ENCODE measurements at regions not wholly inside any gene's neighbourhood (a gene's known extent, or its start where the extent isn't known, plus 50 kb on each side); places are given as distances from the start of the nearest gene placed in this dataset.

DNA sequence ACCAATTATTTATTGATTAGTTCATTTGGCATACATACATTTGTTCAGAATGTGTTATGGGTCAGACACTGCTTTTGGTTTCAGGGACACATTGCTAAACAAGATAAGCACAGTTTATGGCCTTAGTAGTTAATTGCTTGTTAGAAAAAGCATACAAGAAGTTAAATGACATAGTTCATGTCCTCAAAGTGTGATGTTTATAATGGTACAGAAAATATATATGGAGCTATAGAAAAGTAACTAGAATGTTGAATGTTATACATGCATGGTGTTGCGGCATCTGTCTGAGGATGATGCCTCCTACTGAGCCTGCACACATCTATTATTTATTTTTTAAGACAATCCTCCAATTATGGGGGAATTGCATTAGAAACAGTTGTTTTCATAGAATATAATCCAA is 1476.3 kb upstream of the PCDH7 start:
- no peak overlapping the region for H3K27ac ChIP-seq (replicated peaks)
- TF ChIP-seq POLR2AphosphoS5 (IDR thresholded peaks at IDR 0.05; ENCODE audit: low read depth) = no peak
- no peak for TF ChIP-seq GABPA (IDR thresholded peaks at IDR 0.05; ENCODE audit: low read depth)
- no peak for TF ChIP-seq SPI1 (IDR thresholded peaks at IDR 0.05; ENCODE audit: borderline replicate concordance, low read depth)
- DNase-seq (ENCODE audit: low read depth in 1 of 2, low spot score in 1 of 2) = no peak
- no peak overlapping the region for H3K4me3 ChIP-seq (replicated peaks; ENCODE audit: insufficient read depth, low read length)
- no peaks in the 10 kb centered on the region for H3K27me3 ChIP-seq (ENCODE audit: insufficient read depth, poor library complexity, severe bottlenecking)

DNA sequence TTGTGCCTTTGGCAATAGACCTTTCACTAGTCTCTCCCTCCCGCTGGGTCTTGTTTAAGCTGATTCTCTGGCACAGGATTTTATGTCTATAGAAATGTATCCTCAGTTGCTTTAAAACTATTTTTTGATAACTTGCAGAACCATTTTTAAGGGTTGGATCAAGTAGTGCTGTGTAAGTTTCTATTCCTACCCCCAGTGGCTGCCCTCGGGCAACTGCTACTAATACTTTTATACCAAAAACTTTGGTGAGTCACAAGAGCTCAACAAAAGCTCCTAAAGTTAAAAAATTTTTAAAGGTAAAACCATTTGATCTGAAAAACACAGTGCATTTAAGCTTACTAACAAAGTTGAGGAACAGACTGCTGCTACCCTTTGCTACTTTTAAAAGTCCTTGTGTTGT is 1460.6 kb upstream of the PCDH7 start:
- no peak overlapping the region for H3K27ac ChIP-seq (replicated peaks)
- TF ChIP-seq, protein P1, sequence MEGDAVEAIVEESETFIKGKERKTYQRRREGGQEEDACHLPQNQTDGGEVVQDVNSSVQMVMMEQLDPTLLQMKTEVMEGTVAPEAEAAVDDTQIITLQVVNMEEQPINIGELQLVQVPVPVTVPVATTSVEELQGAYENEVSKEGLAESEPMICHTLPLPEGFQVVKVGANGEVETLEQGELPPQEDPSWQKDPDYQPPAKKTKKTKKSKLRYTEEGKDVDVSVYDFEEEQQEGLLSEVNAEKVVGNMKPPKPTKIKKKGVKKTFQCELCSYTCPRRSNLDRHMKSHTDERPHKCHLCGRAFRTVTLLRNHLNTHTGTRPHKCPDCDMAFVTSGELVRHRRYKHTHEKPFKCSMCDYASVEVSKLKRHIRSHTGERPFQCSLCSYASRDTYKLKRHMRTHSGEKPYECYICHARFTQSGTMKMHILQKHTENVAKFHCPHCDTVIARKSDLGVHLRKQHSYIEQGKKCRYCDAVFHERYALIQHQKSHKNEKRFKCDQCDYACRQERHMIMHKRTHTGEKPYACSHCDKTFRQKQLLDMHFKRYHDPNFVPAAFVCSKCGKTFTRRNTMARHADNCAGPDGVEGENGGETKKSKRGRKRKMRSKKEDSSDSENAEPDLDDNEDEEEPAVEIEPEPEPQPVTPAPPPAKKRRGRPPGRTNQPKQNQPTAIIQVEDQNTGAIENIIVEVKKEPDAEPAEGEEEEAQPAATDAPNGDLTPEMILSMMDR (IDR thresholded peaks at IDR 0.05; ENCODE audit: insufficient read depth, low read length) = no peak
- TF ChIP-seq, protein P2, sequence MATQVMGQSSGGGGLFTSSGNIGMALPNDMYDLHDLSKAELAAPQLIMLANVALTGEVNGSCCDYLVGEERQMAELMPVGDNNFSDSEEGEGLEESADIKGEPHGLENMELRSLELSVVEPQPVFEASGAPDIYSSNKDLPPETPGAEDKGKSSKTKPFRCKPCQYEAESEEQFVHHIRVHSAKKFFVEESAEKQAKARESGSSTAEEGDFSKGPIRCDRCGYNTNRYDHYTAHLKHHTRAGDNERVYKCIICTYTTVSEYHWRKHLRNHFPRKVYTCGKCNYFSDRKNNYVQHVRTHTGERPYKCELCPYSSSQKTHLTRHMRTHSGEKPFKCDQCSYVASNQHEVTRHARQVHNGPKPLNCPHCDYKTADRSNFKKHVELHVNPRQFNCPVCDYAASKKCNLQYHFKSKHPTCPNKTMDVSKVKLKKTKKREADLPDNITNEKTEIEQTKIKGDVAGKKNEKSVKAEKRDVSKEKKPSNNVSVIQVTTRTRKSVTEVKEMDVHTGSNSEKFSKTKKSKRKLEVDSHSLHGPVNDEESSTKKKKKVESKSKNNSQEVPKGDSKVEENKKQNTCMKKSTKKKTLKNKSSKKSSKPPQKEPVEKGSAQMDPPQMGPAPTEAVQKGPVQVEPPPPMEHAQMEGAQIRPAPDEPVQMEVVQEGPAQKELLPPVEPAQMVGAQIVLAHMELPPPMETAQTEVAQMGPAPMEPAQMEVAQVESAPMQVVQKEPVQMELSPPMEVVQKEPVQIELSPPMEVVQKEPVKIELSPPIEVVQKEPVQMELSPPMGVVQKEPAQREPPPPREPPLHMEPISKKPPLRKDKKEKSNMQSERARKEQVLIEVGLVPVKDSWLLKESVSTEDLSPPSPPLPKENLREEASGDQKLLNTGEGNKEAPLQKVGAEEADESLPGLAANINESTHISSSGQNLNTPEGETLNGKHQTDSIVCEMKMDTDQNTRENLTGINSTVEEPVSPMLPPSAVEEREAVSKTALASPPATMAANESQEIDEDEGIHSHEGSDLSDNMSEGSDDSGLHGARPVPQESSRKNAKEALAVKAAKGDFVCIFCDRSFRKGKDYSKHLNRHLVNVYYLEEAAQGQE (IDR thresholded peaks at IDR 0.05; ENCODE audit: insufficient replicate concordance, low read depth) = no peak
- no peak for TF ChIP-seq GABPA (IDR thresholded peaks at IDR 0.05; ENCODE audit: low read depth)
- TF ChIP-seq POLR2AphosphoS5 (IDR thresholded peaks at IDR 0.05; ENCODE audit: low read depth) = no peak
- TF ChIP-seq SPI1 (IDR thresholded peaks at IDR 0.05; ENCODE audit: borderline replicate concordance, low read depth) = no peak

DNA sequence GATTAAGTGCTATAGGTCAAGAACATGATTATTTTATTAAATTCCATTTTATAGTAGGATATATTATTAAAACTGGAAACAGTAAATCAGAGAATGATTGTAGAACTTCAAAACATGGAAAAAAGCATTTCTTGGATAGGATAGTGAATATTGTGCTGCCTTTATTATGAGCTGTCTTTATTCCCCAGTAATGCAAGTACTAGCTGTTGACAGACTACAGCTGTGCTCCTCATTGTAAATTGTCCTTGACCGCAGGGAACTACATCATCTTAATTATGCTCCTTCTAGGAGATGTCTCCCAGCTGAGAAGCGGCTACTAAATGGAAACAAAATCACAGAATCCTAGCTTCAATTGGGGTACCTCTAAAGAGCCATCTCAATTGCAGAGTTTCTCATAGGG is 1457.2 kb upstream of the PCDH7 start:
- H3K27me3 ChIP-seq (ENCODE audit: insufficient read depth, poor library complexity, severe bottlenecking) = no peaks in the 10 kb centered on the region
- no peak overlapping the region for H3K4me3 ChIP-seq (replicated peaks; ENCODE audit: insufficient read depth, low read length)
- TF ChIP-seq SPI1 (IDR thresholded peaks at IDR 0.05; ENCODE audit: borderline replicate concordance, low read depth) (no peak), POLR2AphosphoS5 (IDR thresholded peaks at IDR 0.05; ENCODE audit: low read depth) (no peak), GABPA (IDR thresholded peaks at IDR 0.05; ENCODE audit: low read depth) (no peak)
- TF ChIP-seq, protein P2 (IDR thresholded peaks at IDR 0.05; ENCODE audit: insufficient replicate concordance, low read depth) = no peak
- TF ChIP-seq, protein P1 (IDR thresholded peaks at IDR 0.05; ENCODE audit: insufficient read depth, low read length) = no peak
- H3K27ac ChIP-seq (replicated peaks) = no peak overlapping the region
- DNase-seq (ENCODE audit: low read depth in 1 of 2, low spot score in 1 of 2) = no peak

More for the DNA sequence above, 1460.6 kb upstream of the PCDH7 start:
- Histone ChIP-seq H3K4me3 (replicated peaks; ENCODE audit: insufficient read depth, low read length) (no peak overlapping the region), H3K27me3 (ENCODE audit: insufficient read depth, poor library complexity, severe bottlenecking) (no peaks in the 10 kb centered on the region)
- DNase-seq (ENCODE audit: low read depth in 1 of 2, low spot score in 1 of 2) = no peak

DNA sequence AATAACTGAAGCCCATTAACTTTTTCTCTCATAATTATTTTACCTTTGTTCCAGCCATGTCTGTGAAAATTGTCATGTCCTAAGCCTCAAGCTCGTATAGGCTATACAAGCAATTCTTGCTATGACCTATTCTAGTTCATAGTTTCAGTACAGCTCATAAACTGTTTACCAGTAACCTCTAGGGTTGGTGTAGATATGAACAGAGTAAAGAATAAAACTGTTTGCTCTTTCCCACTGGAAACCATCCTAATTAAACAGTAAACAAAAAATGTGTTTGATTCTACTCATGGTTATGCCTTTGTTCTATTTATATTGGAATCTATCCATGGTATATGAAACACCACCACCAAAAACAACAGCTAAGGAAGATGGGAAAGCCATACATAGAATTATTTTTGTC is 1444.0 kb upstream of the PCDH7 start:
- Histone ChIP-seq H3K27me3 (ENCODE audit: insufficient read depth, poor library complexity, severe bottlenecking) (no peaks in the 10 kb centered on the region), H3K27ac (replicated peaks) (no peak overlapping the region), H3K4me3 (replicated peaks; ENCODE audit: insufficient read depth, low read length) (no peak overlapping the region)
- no peak for DNase-seq (ENCODE audit: low read depth in 1 of 2, low spot score in 1 of 2)
- no peak for TF ChIP-seq POLR2AphosphoS5 (IDR thresholded peaks at IDR 0.05; ENCODE audit: low read depth)
- TF ChIP-seq, protein P2 (IDR thresholded peaks at IDR 0.05; ENCODE audit: insufficient replicate concordance, low read depth) = no peak
- TF ChIP-seq, protein P1 (IDR thresholded peaks at IDR 0.05; ENCODE audit: insufficient read depth, low read length) = no peak
- no peak for TF ChIP-seq GABPA (IDR thresholded peaks at IDR 0.05; ENCODE audit: low read depth)
- TF ChIP-seq SPI1 (IDR thresholded peaks at IDR 0.05; ENCODE audit: borderline replicate concordance, low read depth) = no peak

All from HL-60 (cell line).